ENCODE measurements at regions not wholly inside any gene's neighbourhood (a gene's known extent, or its start where the extent isn't known, plus 50 kb on each side); places are given as distances from the start of the nearest gene placed in this dataset.

DNA sequence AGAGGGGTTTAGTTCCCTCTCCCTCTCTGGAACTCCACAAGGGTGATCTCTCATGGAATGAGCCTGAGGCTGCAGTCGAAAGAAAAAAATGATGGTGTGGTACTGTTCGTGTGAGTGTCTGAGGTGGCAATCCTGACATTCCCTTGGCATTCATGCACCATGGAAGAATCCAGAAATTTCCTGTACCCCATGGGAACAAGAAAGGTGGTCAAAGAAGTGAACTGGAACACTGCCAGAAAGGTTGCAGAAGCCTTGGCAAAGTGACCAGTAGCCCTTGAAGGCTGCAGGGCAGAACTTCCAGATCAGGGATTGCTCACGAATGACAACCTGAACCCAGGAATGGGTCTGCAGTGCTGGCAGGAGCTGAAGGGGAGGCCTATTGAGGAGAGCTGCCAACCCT, 394.7 kb downstream of the CD83 start:
- H3K27me3 Mint-ChIP-seq: no peaks in the 10 kb centered on the region
- H3K4me3 Mint-ChIP-seq: no peak overlapping the region
- no peaks in the 10 kb centered on the region for H3K36me3 Mint-ChIP-seq (ENCODE audit: low read depth)
- intact Hi-C loops (cut with micrococcal nuclease): no loop called here
- no peak overlapping the region for H3K27ac Mint-ChIP-seq
- ChIA-PET CTCF (no interaction called here), POLR2A (no interaction called here)
- peaks cover 8% of the 10 kb centered on the region for H3K4me1 Mint-ChIP-seq
- ATAC-seq (ENCODE audit: low read depth): no peak
- H3K9me3 Mint-ChIP-seq: no peaks in the 10 kb centered on the region
- DNase-seq: no peak
- TF ChIP-seq, protein P1, sequence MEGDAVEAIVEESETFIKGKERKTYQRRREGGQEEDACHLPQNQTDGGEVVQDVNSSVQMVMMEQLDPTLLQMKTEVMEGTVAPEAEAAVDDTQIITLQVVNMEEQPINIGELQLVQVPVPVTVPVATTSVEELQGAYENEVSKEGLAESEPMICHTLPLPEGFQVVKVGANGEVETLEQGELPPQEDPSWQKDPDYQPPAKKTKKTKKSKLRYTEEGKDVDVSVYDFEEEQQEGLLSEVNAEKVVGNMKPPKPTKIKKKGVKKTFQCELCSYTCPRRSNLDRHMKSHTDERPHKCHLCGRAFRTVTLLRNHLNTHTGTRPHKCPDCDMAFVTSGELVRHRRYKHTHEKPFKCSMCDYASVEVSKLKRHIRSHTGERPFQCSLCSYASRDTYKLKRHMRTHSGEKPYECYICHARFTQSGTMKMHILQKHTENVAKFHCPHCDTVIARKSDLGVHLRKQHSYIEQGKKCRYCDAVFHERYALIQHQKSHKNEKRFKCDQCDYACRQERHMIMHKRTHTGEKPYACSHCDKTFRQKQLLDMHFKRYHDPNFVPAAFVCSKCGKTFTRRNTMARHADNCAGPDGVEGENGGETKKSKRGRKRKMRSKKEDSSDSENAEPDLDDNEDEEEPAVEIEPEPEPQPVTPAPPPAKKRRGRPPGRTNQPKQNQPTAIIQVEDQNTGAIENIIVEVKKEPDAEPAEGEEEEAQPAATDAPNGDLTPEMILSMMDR (IDR thresholded peaks at IDR 0.05): no peak

DNA sequence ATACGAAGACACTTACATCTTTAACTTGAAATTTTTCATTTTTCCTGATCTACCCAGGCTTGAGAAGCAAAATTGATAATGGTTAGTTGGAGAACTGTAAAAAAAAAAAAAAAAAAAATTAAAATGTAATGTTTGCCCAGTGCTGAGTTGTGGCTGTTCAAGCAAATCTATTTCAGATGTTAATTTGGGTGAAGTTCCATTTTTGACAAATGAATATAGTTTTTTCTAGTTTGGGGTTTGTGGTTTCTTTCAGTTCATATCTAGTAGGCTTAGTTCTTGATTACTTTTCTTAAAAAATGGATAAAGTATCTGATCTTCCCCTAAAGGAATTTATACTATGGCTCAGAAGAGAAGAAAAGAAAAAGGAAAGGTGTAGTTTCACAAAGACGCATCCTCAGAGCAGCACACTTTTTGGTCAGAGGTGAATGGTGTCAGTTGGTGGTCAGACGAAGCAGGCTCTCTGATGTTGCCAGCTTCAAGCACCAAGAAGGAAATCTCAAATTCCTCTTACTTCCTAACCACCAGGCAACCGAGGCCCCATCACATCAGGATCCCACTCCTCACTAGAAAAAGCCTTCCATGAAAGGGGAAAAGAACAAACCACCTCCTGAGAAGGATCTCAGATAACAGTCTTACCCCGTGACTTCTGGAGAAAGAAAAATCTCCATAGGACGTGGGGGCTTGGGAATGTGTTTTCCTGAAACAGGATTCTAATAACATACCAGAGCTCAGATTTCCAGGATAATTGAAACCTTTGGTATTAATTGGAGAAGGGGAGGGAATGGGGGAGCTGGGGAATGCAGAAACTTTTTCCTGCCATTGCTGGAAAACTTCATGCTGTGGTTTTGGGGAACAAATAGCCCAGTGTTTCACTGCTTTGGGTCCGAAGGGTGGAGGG, 396.2 kb downstream of the CD83 start:
- intact Hi-C loops (cut with micrococcal nuclease): no loop called here
- Mint-ChIP-seq H3K4me3 (no peak overlapping the region), H3K27me3 (no peaks in the 10 kb centered on the region), H3K36me3 (ENCODE audit: low read depth) (no peaks in the 10 kb centered on the region), H3K27ac (no peak overlapping the region), H3K9me3 (no peaks in the 10 kb centered on the region), H3K4me1 (peaks cover 8% of the 10 kb centered on the region)
- ChIA-PET CTCF (no interaction called here), POLR2A (no interaction called here)
- TF ChIP-seq, protein P1 (IDR thresholded peaks at IDR 0.05): no peak
- ATAC-seq (ENCODE audit: low read depth) (no peak), DNase-seq (no peak)

DNA sequence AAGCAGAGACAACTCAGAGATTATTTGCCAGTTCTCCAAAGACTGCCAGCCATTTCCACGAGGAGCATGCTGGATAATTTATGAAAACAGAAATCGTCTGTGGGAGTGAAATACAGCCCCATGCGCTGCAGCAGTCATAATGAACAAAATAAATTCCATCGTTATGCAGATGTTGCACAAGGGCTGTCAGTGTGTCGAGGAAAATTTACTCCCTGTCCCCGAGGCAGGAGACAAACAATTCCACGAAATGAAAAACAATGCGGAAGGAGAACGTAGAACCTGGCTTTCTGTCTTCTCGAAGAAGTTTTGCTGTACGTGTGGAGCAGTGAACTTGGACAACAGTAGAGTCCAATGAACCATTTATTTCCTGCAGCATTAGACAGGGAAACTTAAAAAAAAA, 399.4 kb downstream of the CD83 start:
- no peak overlapping the region for H3K27ac Mint-ChIP-seq
- peaks cover 8% of the 10 kb centered on the region for H3K4me1 Mint-ChIP-seq
- ATAC-seq (ENCODE audit: low read depth): no peak
- no peaks in the 10 kb centered on the region for H3K9me3 Mint-ChIP-seq
- no peaks in the 10 kb centered on the region for H3K36me3 Mint-ChIP-seq (ENCODE audit: low read depth)
- no peaks in the 10 kb centered on the region for H3K27me3 Mint-ChIP-seq
- TF ChIP-seq, protein P1 (IDR thresholded peaks at IDR 0.05): no peak
- intact Hi-C loops (cut with micrococcal nuclease): no loop called here
- POLR2A ChIA-PET: no interaction called here
- no peak overlapping the region for H3K4me3 Mint-ChIP-seq
- CTCF ChIA-PET: no interaction called here
- no peak for DNase-seq

DNA sequence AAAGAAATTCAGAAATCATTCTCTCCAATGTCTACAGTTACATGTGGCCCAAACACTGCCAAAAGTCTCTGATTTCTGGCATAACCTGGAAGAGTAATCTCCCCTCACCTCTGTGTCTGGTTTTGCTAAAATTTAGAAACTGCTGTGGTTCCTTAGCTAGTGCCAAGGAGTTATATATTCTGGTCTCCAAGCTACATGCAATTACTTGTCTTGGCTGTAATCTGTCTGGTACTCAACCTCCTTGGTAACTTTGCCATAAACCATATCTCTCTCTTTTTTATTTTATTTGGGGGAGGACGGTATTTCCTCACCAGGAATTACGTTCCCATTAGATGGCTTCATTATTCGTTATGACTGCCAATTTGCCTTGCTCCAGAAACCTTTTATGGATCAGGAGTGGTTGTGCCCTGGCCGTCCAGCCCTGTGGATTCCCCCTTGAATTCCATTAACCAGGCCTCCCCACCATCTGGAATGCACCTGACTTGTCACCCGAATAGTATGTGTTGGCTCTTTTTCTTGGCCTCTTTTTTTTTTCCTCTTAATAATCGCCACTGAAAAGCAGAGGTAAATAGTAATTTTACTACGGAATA, 400.0 kb downstream of the CD83 start:
- TF ChIP-seq, protein P1 (IDR thresholded peaks at IDR 0.05): no peak
- H3K27ac Mint-ChIP-seq: no peak overlapping the region
- intact Hi-C loops (cut with micrococcal nuclease): no loop called here
- peaks cover 10% of the 10 kb centered on the region for H3K4me1 Mint-ChIP-seq
- DNase-seq: no peak
- ChIA-PET CTCF (no interaction called here), POLR2A (no interaction called here)
- no peak overlapping the region for H3K4me3 Mint-ChIP-seq
- H3K9me3 Mint-ChIP-seq: no peaks in the 10 kb centered on the region
- H3K27me3 Mint-ChIP-seq: no peaks in the 10 kb centered on the region
- no peaks in the 10 kb centered on the region for H3K36me3 Mint-ChIP-seq (ENCODE audit: low read depth)
- ATAC-seq (ENCODE audit: low read depth): no peak

DNA sequence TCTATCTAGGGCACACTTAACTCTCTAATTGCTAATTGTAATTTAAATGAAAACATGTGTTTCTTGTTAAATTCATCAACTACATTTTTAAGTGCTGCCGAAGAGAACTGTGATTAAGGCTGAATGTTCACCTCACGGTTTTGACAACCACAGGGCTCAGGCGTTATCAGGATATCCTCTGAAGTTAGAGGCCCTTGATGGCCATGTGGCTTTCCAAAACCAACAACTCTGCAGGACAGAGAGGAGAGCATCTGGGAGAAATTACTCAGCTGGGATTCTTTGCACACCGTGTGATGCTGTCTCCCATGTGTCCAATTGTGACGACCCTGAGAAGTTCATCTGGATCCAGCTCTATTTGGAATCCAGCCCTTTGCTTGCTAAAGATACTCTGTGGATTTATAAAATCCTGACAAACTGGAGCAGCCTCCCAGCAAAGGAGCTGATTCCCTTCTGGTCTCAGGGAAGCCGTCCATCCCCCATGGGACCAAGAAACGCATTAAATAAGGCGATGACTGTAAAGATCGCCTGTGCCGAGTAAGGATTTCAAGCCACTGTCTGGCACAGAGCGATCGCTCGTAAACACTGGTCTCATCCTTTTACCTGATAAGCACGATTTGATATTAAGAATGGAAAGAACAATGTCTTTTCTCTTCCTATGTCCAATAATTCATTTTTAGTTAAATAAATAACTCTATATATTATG, 401.1 kb downstream of the CD83 start:
- ChIA-PET CTCF (no interaction called here), POLR2A (no interaction called here)
- DNase-seq (no peak), ATAC-seq (ENCODE audit: low read depth) (no peak)
- H3K9me3 Mint-ChIP-seq: no peaks in the 10 kb centered on the region
- TF ChIP-seq, protein P1 (IDR thresholded peaks at IDR 0.05): no peak
- intact Hi-C loops (cut with micrococcal nuclease): no loop called here
- H3K4me1 Mint-ChIP-seq: peaks cover 5% of the 10 kb centered on the region
- no peak overlapping the region for H3K27ac Mint-ChIP-seq
- no peak overlapping the region for H3K4me3 Mint-ChIP-seq
- no peaks in the 10 kb centered on the region for H3K36me3 Mint-ChIP-seq (ENCODE audit: low read depth)
- no peaks in the 10 kb centered on the region for H3K27me3 Mint-ChIP-seq

Measured in activated B cell treated with CpG ODN at 0.5 μM for 24 hours (primary cell).